RWPE2 (cell line): ENCODE measurements at regions not wholly inside any gene's neighbourhood (a gene's known extent, or its start where the extent isn't known, plus 50 kb on each side); places are given as distances from the start of the nearest gene placed in this dataset.

ENCODE experiments used
- ATAC-seq: fragments of 200-7000 bp; cut with Tn5 transposase; 3 replicates; pipeline ENCODE4 v1.9.1; 2021; ENCODE audit warnings: low read depth
- DNase-seq: peaks from one replicate; pipeline ENCODE4 v3.0.0-alpha.2; 2020; ENCODE audit warnings: low spot score
- H3K27ac ChIP-seq: fragments of 450-650 bp; 2 replicates; pipeline ENCODE4 v1.5.1; 2017; ENCODE audit warnings: mild to moderate bottlenecking; ENCODE audit not compliant: poor library complexity, severe bottlenecking
- H3K27me3 ChIP-seq: fragments of 250-450 bp; sonication (Bioruptor Pico); 2 replicates; pipeline ENCODE4 v1.5.1; 2021; ENCODE audit warnings: mild to moderate bottlenecking, moderate library complexity; ENCODE audit not compliant: insufficient read depth, poor library complexity, severe bottlenecking
- H3K36me3 ChIP-seq: fragments of 250-450 bp; sonication (Bioruptor Pico); 2 replicates; pipeline ENCODE4 v1.5.1; 2020; ENCODE audit warnings: low read depth, mild to moderate bottlenecking, moderate library complexity
- H3K4me1 ChIP-seq: fragments of 250-450 bp; sonication (Bioruptor Pico); 2 replicates; pipeline ENCODE4 v1.5.1; 2021; ENCODE audit warnings: mild to moderate bottlenecking, moderate library complexity; ENCODE audit not compliant: insufficient read depth, poor library complexity, severe bottlenecking
- H3K4me3 ChIP-seq: fragments of 250-450 bp; sonication (Bioruptor Pico); 2 replicates; pipeline ENCODE4 v1.5.1; 2021; ENCODE audit warnings: mild to moderate bottlenecking, moderate library complexity; ENCODE audit not compliant: severe bottlenecking
- H3K9me3 ChIP-seq: fragments of 250-450 bp; sonication (Bioruptor Pico); 2 replicates; pipeline ENCODE4 v1.5.1; 2021; ENCODE audit warnings: mild to moderate bottlenecking, moderate library complexity; ENCODE audit not compliant: severe bottlenecking
- TF ChIP-seq, protein P1 (sequence below): fragments of 450-650 bp; IDR thresholded peaks from one replicate; pipeline ENCODE4 v1.5.1; 2017; ENCODE audit warnings: mild to moderate bottlenecking, moderate library complexity; ENCODE audit not compliant: poor library complexity, severe bottlenecking

- H3K9me3 ChIP-seq = no peaks in the 10 kb centered on the region
- no peak overlapping the region for H3K4me3 ChIP-seq
- H3K36me3 ChIP-seq = no peaks in the 10 kb centered on the region
- TF ChIP-seq, protein P1, sequence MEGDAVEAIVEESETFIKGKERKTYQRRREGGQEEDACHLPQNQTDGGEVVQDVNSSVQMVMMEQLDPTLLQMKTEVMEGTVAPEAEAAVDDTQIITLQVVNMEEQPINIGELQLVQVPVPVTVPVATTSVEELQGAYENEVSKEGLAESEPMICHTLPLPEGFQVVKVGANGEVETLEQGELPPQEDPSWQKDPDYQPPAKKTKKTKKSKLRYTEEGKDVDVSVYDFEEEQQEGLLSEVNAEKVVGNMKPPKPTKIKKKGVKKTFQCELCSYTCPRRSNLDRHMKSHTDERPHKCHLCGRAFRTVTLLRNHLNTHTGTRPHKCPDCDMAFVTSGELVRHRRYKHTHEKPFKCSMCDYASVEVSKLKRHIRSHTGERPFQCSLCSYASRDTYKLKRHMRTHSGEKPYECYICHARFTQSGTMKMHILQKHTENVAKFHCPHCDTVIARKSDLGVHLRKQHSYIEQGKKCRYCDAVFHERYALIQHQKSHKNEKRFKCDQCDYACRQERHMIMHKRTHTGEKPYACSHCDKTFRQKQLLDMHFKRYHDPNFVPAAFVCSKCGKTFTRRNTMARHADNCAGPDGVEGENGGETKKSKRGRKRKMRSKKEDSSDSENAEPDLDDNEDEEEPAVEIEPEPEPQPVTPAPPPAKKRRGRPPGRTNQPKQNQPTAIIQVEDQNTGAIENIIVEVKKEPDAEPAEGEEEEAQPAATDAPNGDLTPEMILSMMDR = no peak
- H3K4me1 ChIP-seq = no peaks in the 10 kb centered on the region
- ATAC-seq (no peak), DNase-seq (no peak)
- no peaks in the 10 kb centered on the region for H3K27me3 ChIP-seq
- H3K27ac ChIP-seq = no peak overlapping the region
Observed at GRCh38 chr18:38487521-38487920, 921.9 kb upstream of the CELF4 start.

DNA sequence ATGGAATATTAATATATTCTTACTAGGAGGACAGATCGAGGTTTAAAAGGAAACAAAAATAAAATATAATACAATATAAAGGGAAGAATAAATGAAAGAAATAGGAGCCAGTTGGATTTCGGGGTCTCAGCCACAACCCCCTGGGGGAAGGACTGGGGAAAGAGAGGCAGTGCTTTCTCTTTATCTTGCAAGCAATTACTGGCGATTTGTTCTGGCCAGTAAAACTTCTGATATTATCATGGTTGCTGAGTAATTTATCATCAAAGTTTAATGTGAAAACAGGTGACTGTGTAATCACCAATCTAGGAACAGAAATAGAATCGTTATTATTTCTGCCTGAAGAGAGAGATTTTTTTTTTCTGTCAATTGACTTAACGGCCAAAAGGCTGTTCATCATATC lies 917.7 kb upstream of the CELF4 start:
- Histone ChIP-seq H3K9me3 (no peaks in the 10 kb centered on the region), H3K27me3 (no peaks in the 10 kb centered on the region), H3K4me3 (no peak overlapping the region), H3K27ac (no peak overlapping the region), H3K4me1 (no peaks in the 10 kb centered on the region), H3K36me3 (no peaks in the 10 kb centered on the region)
- TF ChIP-seq, protein P1 = no peak
- ATAC-seq (no peak), DNase-seq (no peak)

DNA sequence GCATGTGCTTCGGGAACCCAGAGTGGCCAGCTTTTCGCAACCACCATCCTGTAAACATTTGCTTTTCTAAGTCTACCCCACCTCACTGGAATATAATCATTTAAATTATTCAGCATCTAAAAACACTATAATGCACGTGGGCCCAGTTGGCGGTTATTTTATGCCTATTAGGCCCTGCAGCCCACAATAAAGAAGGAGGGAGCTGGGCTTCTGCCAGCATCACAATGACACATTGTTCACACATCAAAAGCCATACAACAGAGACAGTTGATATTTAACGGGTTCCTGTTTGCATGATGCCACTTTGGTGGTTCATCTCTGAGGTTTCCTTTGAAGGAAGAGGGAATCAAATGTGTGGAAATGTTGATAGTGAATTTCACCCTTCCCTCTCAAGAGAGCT lies 916.0 kb upstream of the CELF4 start:
- no peak for DNase-seq
- H3K4me1 ChIP-seq = no peaks in the 10 kb centered on the region
- H3K27ac ChIP-seq = no peak overlapping the region
- H3K9me3 ChIP-seq = no peaks in the 10 kb centered on the region
- H3K36me3 ChIP-seq = no peaks in the 10 kb centered on the region
- TF ChIP-seq, protein P1 = no peak
- no peaks in the 10 kb centered on the region for H3K27me3 ChIP-seq
- no peak for ATAC-seq
- no peak overlapping the region for H3K4me3 ChIP-seq

- no peak overlapping the region for H3K27ac ChIP-seq
- TF ChIP-seq, protein P1 = no peak
- no peak overlapping the region for H3K4me3 ChIP-seq
- no peaks in the 10 kb centered on the region for H3K4me1 ChIP-seq
- no peak for DNase-seq
- peaks cover 2% of the 10 kb centered on the region for H3K9me3 ChIP-seq
- no peak for ATAC-seq
- no peaks in the 10 kb centered on the region for H3K36me3 ChIP-seq
- H3K27me3 ChIP-seq = no peaks in the 10 kb centered on the region
Observed at GRCh38 chr18:38475686-38476085, 910.1 kb upstream of the CELF4 start.

GRCh38 chr18:38473535-38473934 lies 907.9 kb upstream of the CELF4 start:
- Histone ChIP-seq H3K9me3 (peaks cover 2% of the 10 kb centered on the region), H3K4me3 (no peak overlapping the region), H3K27ac (no peak overlapping the region), H3K36me3 (no peaks in the 10 kb centered on the region), H3K27me3 (no peaks in the 10 kb centered on the region), H3K4me1 (no peaks in the 10 kb centered on the region)
- DNase-seq (no peak), ATAC-seq (no peak)
- TF ChIP-seq, protein P1 = no peak
